C4-2B (cell line): ENCODE measurements at regions not wholly inside any gene's neighbourhood (a gene's known extent, or its start where the extent isn't known, plus 50 kb on each side); places are given as distances from the start of the nearest gene placed in this dataset.

Experiments
- CTCF ChIP-seq: fragments of 450-650 bp; conservative IDR thresholded peaks from 2 replicates; pipeline ENCODE4 v1.5.1; 2017; ENCODE audit warnings: mild to moderate bottlenecking
- ZFX ChIP-seq: fragments of 450-650 bp; IDR thresholded peaks from 2 replicates; pipeline ENCODE4 v1.6.1; 2017

DNA sequence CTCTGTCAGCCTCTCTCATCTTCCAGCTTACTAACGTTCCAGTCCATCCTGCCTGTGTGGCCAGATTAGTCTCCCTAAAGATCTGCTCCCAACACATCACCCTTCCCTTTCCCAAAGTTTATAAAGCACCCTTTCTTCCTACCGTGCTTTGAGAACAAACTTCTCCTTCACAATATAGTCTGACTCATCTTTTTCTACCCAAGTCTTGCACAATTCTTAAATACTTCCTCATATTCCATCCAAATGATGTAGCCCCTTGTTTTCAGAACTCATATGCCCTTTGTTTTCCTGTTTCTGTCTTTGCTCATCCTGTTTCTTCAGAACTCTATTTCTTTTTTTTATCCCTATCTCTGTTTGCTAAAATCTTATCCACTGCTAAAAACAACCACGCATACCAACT is 326.8 kb downstream of the MFSD1 start:
- TF ChIP-seq CTCF, result no peak
- TF ChIP-seq ZFX, result no peak
